ENCODE measurements at regions not wholly inside any gene's neighbourhood (a gene's known extent, or its start where the extent isn't known, plus 50 kb on each side); places are given as distances from the start of the nearest gene placed in this dataset.

DNA sequence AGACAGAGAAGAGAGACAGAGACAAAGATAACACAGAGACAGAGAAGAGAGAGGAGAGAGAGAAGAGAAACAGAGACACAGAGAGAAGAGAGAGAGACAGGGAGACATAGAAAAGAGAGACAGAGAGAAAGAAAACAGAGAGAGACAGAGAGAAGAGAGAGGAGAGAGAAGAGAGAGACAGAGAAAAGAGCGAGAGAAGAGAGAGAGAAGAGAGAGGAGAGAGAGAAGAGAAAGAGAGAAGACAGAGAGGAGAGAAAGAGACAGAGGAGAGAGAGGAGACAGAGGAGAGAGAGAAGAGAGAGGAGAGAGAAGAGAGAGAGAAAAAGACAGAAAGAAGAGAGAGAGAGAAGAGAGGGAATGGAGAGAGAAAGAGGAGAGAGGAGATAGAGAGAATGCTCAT is 601.1 kb upstream of the PRKX start:
- Histone ChIP-seq H3K9me2 (no peaks in the 10 kb centered on the region), H3K27ac (ENCODE audit: low read depth in 2 of 2, low read length in 1 of 2) (no peak overlapping the region), H3K36me3 (replicated peaks in 1 of 2; ENCODE audit: control insufficient read depth in 1 of 2, insufficient read depth in 2 of 2, low read length in 1 of 2) (no peaks in the 10 kb centered on the region), H3K4me3 (ENCODE audit: low read depth in 2 of 2, low read length in 1 of 2) (no peak overlapping the region), H3K79me2 (ENCODE audit: insufficient read depth) (no peaks in the 10 kb centered on the region), H3F3A (replicated peaks; ENCODE audit: insufficient read depth) (no peaks in the 10 kb centered on the region), H3K9me3 (no peaks in the 10 kb centered on the region), H2AFZ (ENCODE audit: low read depth) (no peak overlapping the region), H3K9ac (no peak overlapping the region), H3K27me3 (ENCODE audit: insufficient read depth) (no peaks in the 10 kb centered on the region), H3K4me1 (ENCODE audit: control insufficient read depth in 1 of 2, insufficient read depth in 2 of 2, low read depth in 1 of 2, low read length in 1 of 2) (no peaks in the 10 kb centered on the region), H4K20me1 (ENCODE audit: insufficient read depth) (no peaks in the 10 kb centered on the region), H3K4me2 (no peak overlapping the region)
- WGBS (ENCODE audit: low lambda C conversion rate) = 3% methylated on average over 1 of the region's 1 CpG
- ChIA-PET CTCF (no interaction called here), POLR2A (no interaction called here)
- DNase-seq = no peak
- no peak for TF ChIP-seq SMC3 (IDR thresholded peaks at IDR 0.05; ENCODE audit: low read depth, low read length)
- TF ChIP-seq FOXM1 (IDR thresholded peaks at IDR 0.05; ENCODE audit: low read depth) = no peak
- TF ChIP-seq USF2 (IDR thresholded peaks at IDR 0.05; ENCODE audit: borderline replicate concordance, low read depth, low read length) = no peak
- TF ChIP-seq NFIC (IDR thresholded peaks at IDR 0.05; ENCODE audit: borderline replicate concordance) = no peak
- TF ChIP-seq ELF1 (IDR thresholded peaks at IDR 0.05) = no peak
- no peak for TF ChIP-seq RAD21 (IDR thresholded peaks at IDR 0.05; ENCODE audit: low read length)
- no peak for TF ChIP-seq RCOR1 (IDR thresholded peaks at IDR 0.05; ENCODE audit: low read length)
- no peak for TF ChIP-seq FOXJ3 (CRISPR knock-in tag; IDR thresholded peaks at IDR 0.05)
- TF ChIP-seq REST (IDR thresholded peaks at IDR 0.05; ENCODE audit: low read depth, low read length) = no peak
- TF ChIP-seq TCF12 (IDR thresholded peaks at IDR 0.05) = no peak
- no peak for TF ChIP-seq CTCF (IDR thresholded peaks at IDR 0.05)
- no peak for TF ChIP-seq JUND (IDR thresholded peaks at IDR 0.05)
- TF ChIP-seq ZBTB33 (IDR thresholded peaks at IDR 0.05; ENCODE audit: borderline replicate concordance, low read depth) = no peak
- no peak for TF ChIP-seq SIN3A (IDR thresholded peaks at IDR 0.05; ENCODE audit: borderline replicate concordance, low read depth, low read length)
- TF ChIP-seq CHD2 (IDR thresholded peaks at IDR 0.05; ENCODE audit: low read length, partially characterized antibody) = no peak
- TF ChIP-seq, protein P1, sequence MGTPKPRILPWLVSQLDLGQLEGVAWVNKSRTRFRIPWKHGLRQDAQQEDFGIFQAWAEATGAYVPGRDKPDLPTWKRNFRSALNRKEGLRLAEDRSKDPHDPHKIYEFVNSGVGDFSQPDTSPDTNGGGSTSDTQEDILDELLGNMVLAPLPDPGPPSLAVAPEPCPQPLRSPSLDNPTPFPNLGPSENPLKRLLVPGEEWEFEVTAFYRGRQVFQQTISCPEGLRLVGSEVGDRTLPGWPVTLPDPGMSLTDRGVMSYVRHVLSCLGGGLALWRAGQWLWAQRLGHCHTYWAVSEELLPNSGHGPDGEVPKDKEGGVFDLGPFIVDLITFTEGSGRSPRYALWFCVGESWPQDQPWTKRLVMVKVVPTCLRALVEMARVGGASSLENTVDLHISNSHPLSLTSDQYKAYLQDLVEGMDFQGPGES (IDR thresholded peaks at IDR 0.05; ENCODE audit: low read depth, low read length) = no peak

Measured in SK-N-SH (cell line).